ENCODE measurements at regions not wholly inside any gene's neighbourhood (a gene's known extent, or its start where the extent isn't known, plus 50 kb on each side); places are given as distances from the start of the nearest gene placed in this dataset.

DNA sequence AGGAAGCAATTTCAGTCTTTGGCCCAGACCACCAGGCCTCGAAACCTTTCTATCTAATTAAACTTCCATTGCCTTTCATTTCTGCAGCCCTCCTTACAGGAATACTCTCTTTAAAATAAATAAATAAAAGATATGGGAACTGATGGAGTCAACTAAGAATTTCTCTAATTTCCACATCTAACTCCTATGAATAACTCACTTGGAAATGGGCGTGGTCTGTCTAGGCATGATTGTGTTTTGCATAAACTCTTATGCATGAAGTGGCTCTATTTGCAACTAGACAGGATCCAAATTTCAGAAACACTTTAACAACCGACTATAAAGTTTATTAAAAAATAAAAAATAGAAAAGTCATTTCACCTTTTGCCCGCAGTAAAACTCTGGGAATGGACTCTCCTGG lies 199.5 kb downstream of the ADSS2 start:
- TF ChIP-seq EZH2 (IDR thresholded peaks at IDR 0.05): no peak
- TF ChIP-seq, protein P1, sequence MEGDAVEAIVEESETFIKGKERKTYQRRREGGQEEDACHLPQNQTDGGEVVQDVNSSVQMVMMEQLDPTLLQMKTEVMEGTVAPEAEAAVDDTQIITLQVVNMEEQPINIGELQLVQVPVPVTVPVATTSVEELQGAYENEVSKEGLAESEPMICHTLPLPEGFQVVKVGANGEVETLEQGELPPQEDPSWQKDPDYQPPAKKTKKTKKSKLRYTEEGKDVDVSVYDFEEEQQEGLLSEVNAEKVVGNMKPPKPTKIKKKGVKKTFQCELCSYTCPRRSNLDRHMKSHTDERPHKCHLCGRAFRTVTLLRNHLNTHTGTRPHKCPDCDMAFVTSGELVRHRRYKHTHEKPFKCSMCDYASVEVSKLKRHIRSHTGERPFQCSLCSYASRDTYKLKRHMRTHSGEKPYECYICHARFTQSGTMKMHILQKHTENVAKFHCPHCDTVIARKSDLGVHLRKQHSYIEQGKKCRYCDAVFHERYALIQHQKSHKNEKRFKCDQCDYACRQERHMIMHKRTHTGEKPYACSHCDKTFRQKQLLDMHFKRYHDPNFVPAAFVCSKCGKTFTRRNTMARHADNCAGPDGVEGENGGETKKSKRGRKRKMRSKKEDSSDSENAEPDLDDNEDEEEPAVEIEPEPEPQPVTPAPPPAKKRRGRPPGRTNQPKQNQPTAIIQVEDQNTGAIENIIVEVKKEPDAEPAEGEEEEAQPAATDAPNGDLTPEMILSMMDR (IDR thresholded peaks at IDR 0.05): no peak

Data from neural progenitor cell (in vitro differentiated cells).